GM12878 (cell line): ENCODE measurements at regions not wholly inside any gene's neighbourhood (a gene's known extent, or its start where the extent isn't known, plus 50 kb on each side); places are given as distances from the start of the nearest gene placed in this dataset.

ENCODE experiments used
- ATAC-seq: fragments of 200-7000 bp; cut with Tn5 transposase; 3 replicates; pipeline ENCODE4 v1.9.1; 2020; ENCODE audit warnings: mild to moderate bottlenecking, moderate library complexity
- BruUV-seq: library from RNA; stranded (reverse); fragments of 400-500 nt; replicated peaks from 2 replicates; lab custom pipeline; 2021; lab: Mats Ljungman, UMichigan
- CTCF ChIA-PET: fragments of 300-600 bp; sonication (Branson Sonifier 250); formaldehyde crosslinking; extraction: SDS; loops from one replicate; lab custom pipeline; 2021; ENCODE audit warnings: inconsistent platforms; lab: Yijun Ruan, JAX
- POLR2A ChIA-PET: fragments of 350-600 bp; formaldehyde crosslinking; extraction: SDS; loops from one replicate; lab custom pipeline; 2021; ENCODE audit warnings: inconsistent platforms; lab: Charles Lee
- RAD21 ChIA-PET: fragments of 300-600 bp; sonication (Branson Sonifier 250); formaldehyde crosslinking; loops from one replicate; lab custom pipeline; 2023; ENCODE audit warnings: antibody characterized with exemption; ENCODE audit not compliant: unreplicated experiment; lab: Charles Lee
- SMC1A ChIA-PET: fragments of 300-600 bp; sonication (Branson Sonifier 250); formaldehyde crosslinking; loops from one replicate; lab custom pipeline; 2023; ENCODE audit not compliant: unreplicated experiment, uncharacterized antibody; lab: Charles Lee
- DNase-seq: peaks from one replicate; pipeline ENCODE4 v3.0.0-alpha.2; 2011; ENCODE audit warnings: low read depth, low spot score
- FAIRE-seq: peaks from 3 replicates; lab custom pipeline; 2011; peaks lifted over from hg19 to GRCh38; lab: Jason Lieb, UNC
- H2AFZ ChIP-seq: 2 replicates; pipeline ENCODE4 v1.6.0; 2011; ENCODE audit warnings: low read depth, low read length, control low read depth; ENCODE audit not compliant: control insufficient read depth
- H3K27ac ChIP-seq: 2 replicates; pipeline ENCODE4 v1.5.1; 2011; ENCODE audit warnings: control low read depth; ENCODE audit not compliant: control insufficient read depth, insufficient read depth
- H3K27me3 ChIP-seq, 2 experiments: replicated peaks in 1 of 2; 2 replicates each; pipeline versions ENCODE4 v1.6.0 to v1.6.1; 2011; ENCODE audit warnings: low read length in 1 of 2; ENCODE audit not compliant: control insufficient read depth in 2 of 2, insufficient read depth in 2 of 2
- H3K36me3 ChIP-seq, 2 experiments: 2 replicates each; pipeline ENCODE4 v1.5.1; 2011; ENCODE audit warnings: low read length in 1 of 2; ENCODE audit not compliant: control insufficient read depth in 2 of 2, insufficient read depth in 2 of 2
- H3K4me1 ChIP-seq: 2 replicates; pipeline ENCODE4 v1.6.1; 2011; ENCODE audit warnings: mild to moderate bottlenecking, low read length, moderate library complexity, mixed read lengths; ENCODE audit not compliant: control insufficient read depth, insufficient read depth
- H3K4me2 ChIP-seq: 2 replicates; pipeline ENCODE4 v1.6.0; 2011; ENCODE audit warnings: control low read depth; ENCODE audit not compliant: control insufficient read depth, insufficient read depth
- H3K4me3 ChIP-seq: fragments of 200-600 bp; sonication (generic); 2 replicates; pipeline ENCODE4 v1.5.1; 2016
- H3K79me2 ChIP-seq: 2 replicates; pipeline ENCODE4 v1.6.0; 2011; ENCODE audit warnings: low read length; ENCODE audit not compliant: control insufficient read depth, insufficient read depth
- H3K9ac ChIP-seq: 2 replicates; pipeline ENCODE4 v1.8.0; 2011; ENCODE audit warnings: low read length, control low read depth, mixed read lengths; ENCODE audit not compliant: control insufficient read depth, insufficient read depth
- H3K9me3 ChIP-seq: replicated peaks from 3 replicates; pipeline ENCODE4 v1.5.1; 2011; ENCODE audit warnings: mild to moderate bottlenecking, low read length; ENCODE audit not compliant: control insufficient read depth, insufficient read depth
- H4K20me1 ChIP-seq: 2 replicates; pipeline ENCODE4 v1.6.0; 2011; ENCODE audit not compliant: control insufficient read depth, insufficient read depth
- HSF1 ChIP-seq: fragments of 150-350 bp; IDR thresholded peaks from 2 replicates; pipeline ENCODE4 v1.6.1; 2014; ENCODE audit warnings: mild to moderate bottlenecking, low read depth, low read length
- JUNB ChIP-seq: IDR thresholded peaks from 2 replicates; pipeline ENCODE4 v1.6.1; 2016; ENCODE audit warnings: antibody characterized with exemption, mild to moderate bottlenecking
- KAT2A ChIP-seq: conservative IDR thresholded peaks from 2 replicates; pipeline ENCODE4 v1.6.1; 2011; ENCODE audit warnings: low read depth, low read length; ENCODE audit not compliant: control insufficient read depth
- STAT1 ChIP-seq: fragments of 450-650 bp; conservative IDR thresholded peaks from 2 replicates; pipeline ENCODE4 v1.6.1; 2014; ENCODE audit warnings: antibody characterized with exemption, mild to moderate bottlenecking
- USF2 ChIP-seq: IDR thresholded peaks from 2 replicates; pipeline ENCODE4 v1.6.1; 2011; ENCODE audit warnings: low read depth, low read length, improper control_type of control experiment, borderline replicate concordance
- ZBTB11 ChIP-seq: fragments of 450-650 bp; formaldehyde crosslinking; IDR thresholded peaks from 2 replicates; pipeline ENCODE4 v1.5.0; 2022; ENCODE audit warnings: mild to moderate bottlenecking, missing genetic modification characterization
- ZNF592 ChIP-seq: fragments of 450-650 bp; IDR thresholded peaks from 2 replicates; pipeline ENCODE4 v1.6.1; 2017; ENCODE audit warnings: mild to moderate bottlenecking, moderate library complexity
- ZSCAN29 ChIP-seq: fragments of 450-650 bp; IDR thresholded peaks from 2 replicates; pipeline ENCODE4 v1.6.1; 2017; ENCODE audit warnings: mild to moderate bottlenecking, moderate library complexity
- in situ Hi-C: fragments of 300-500 bp; cut with MboI; formaldehyde crosslinking; loops from 9 replicates; pipeline ENCODE4 v1.14.3; 2018; ENCODE audit warnings: mixed read lengths
- intact Hi-C: fragments of 100-400 bp; cut with micrococcal nuclease; formaldehyde crosslinking; loops from one replicate; pipeline ENCODE4 v1.14.2; 2022; ENCODE audit not compliant: unreplicated experiment

- TF ChIP-seq USF2 (no peak), STAT1 (no peak)
These were observed 440.7 kb downstream of the TAF11L14 start (continued) for GRCh38 chr5:18074961-18075360.

GRCh38 chr5:18078157-18078556 is 443.9 kb downstream of the TAF11L14 start:
- no peak for DNase-seq
- BruUV-seq = no TSS peak
- H3K79me2 ChIP-seq = no peaks in the 10 kb centered on the region
- ChIA-PET POLR2A (no interaction called here), SMC1A (no interaction called here), RAD21 (no interaction called here), CTCF (no interaction called here)
- H3K27me3 ChIP-seq = no peaks in the 10 kb centered on the region
- no peak overlapping the region for H3K27ac ChIP-seq
- no peaks in the 10 kb centered on the region for H4K20me1 ChIP-seq
- no peak overlapping the region for H3K4me3 ChIP-seq
- no peak for FAIRE-seq
- no peak overlapping the region for H2AFZ ChIP-seq
- no peak overlapping the region for H3K9ac ChIP-seq
- no peak for ATAC-seq
- no peaks in the 10 kb centered on the region for H3K9me3 ChIP-seq
- intact Hi-C loops = no loop called here
- H3K36me3 ChIP-seq = no peaks in the 10 kb centered on the region
- no peaks in the 10 kb centered on the region for H3K4me1 ChIP-seq
- no peak overlapping the region for H3K4me2 ChIP-seq
- TF ChIP-seq ZBTB11 (CRISPR knock-in tag) (no peak), ZNF592 (no peak), KAT2A (no peak), ZSCAN29 (no peak), HSF1 (no peak), JUNB (no peak)
- TF ChIP-seq, all 136 proteins: peak for 0
- in situ Hi-C loops = no loop called here
